Kidney epithelial cell (primary cell): ENCODE measurements at regions not wholly inside any gene's neighbourhood (a gene's known extent, or its start where the extent isn't known, plus 50 kb on each side); places are given as distances from the start of the nearest gene placed in this dataset.

Experiments used
- DNase-seq: peaks from one replicate; pipeline ENCODE4 v3.0.0-alpha.2; 2010; ENCODE audit warnings: low read depth
- H3K27me3 ChIP-seq: 2 replicates; pipeline ENCODE4 v1.6.0; 2011; ENCODE audit warnings: low read length; ENCODE audit not compliant: control insufficient read depth, insufficient read depth
- H3K36me3 ChIP-seq: 2 replicates; pipeline ENCODE4 v1.5.1; 2011; ENCODE audit warnings: low read length; ENCODE audit not compliant: control insufficient read depth, insufficient read depth
- H3K4me3 ChIP-seq: 2 replicates; pipeline ENCODE4 v1.5.1; 2011; ENCODE audit warnings: low read depth, mild to moderate bottlenecking, control low read depth, low read length
- CTCF ChIP-seq: IDR thresholded peaks from 2 replicates; pipeline ENCODE4 v1.5.1; 2011; ENCODE audit warnings: mild to moderate bottlenecking, moderate library complexity, low read length, control low read depth, inconsistent platforms; ENCODE audit not compliant: insufficient read depth, poor library complexity, severe bottlenecking

- Histone ChIP-seq H3K4me3 (no peak overlapping the region), H3K36me3 (no peaks in the 10 kb centered on the region), H3K27me3 (no peaks in the 10 kb centered on the region)
- no peak for DNase-seq
- no peak for TF ChIP-seq CTCF
Measured at GRCh38 chr16:73753931-73754330, 542.7 kb upstream of the PSMD7 start.

GRCh38 chr16:73750639-73751038 is 546.0 kb upstream of the PSMD7 start:
- no peak for TF ChIP-seq CTCF
- no peaks in the 10 kb centered on the region for H3K36me3 ChIP-seq
- DNase-seq = no peak

GRCh38 chr16:73747328-73747727 is 549.3 kb upstream of the PSMD7 start:
- H3K4me3 ChIP-seq = no peak overlapping the region
- DNase-seq = no peak
- no peaks in the 10 kb centered on the region for H3K27me3 ChIP-seq
- no peak for TF ChIP-seq CTCF
- no peaks in the 10 kb centered on the region for H3K36me3 ChIP-seq

More at GRCh38 chr16:73750639-73751038, 546.0 kb upstream of the PSMD7 start:
- H3K4me3 ChIP-seq = no peak overlapping the region
- no peaks in the 10 kb centered on the region for H3K27me3 ChIP-seq

GRCh38 chr16:73746554-73746953 is 550.1 kb upstream of the PSMD7 start:
- no peaks in the 10 kb centered on the region for H3K27me3 ChIP-seq
- H3K4me3 ChIP-seq = no peak overlapping the region
- DNase-seq = no peak
- no peaks in the 10 kb centered on the region for H3K36me3 ChIP-seq
- no peak for TF ChIP-seq CTCF

GRCh38 chr16:73743665-73744496 is 552.7 kb upstream of the PSMD7 start:
- DNase-seq = no peak
- Histone ChIP-seq H3K27me3 (no peaks in the 10 kb centered on the region), H3K36me3 (no peaks in the 10 kb centered on the region), H3K4me3 (no peak overlapping the region)
- TF ChIP-seq CTCF = no peak
